K562 (cell line): ENCODE measurements at regions not wholly inside any gene's neighbourhood (a gene's known extent, or its start where the extent isn't known, plus 50 kb on each side); places are given as distances from the start of the nearest gene placed in this dataset.

Source experiments
- ATAC-seq: fragments of 200-7000 bp; cut with Tn5 transposase; 3 replicates; pipeline ENCODE4 v1.9.1; 2020; ENCODE audit warnings: moderate library complexity
- BruUV-seq: library from RNA; stranded (reverse); fragments of 400-500 nt; replicated peaks from 2 replicates; lab custom pipeline; 2021; lab: Mats Ljungman, UMichigan
- CTCF ChIA-PET: fragments of 300-600 bp; formaldehyde crosslinking; extraction: SDS; loops from one replicate; lab custom pipeline; 2021; ENCODE audit warnings: low intra/inter-chr PET ratio; lab: Yijun Ruan, JAX
- POLR2A ChIA-PET: fragments of 300-600, 350-650 bp; sonication (Branson Sonifier 250); formaldehyde crosslinking; extraction: SDS; loops from one replicate; lab custom pipeline; 2021; ENCODE audit warnings: antibody characterized with exemption, inconsistent platforms; lab: Yijun Ruan, JAX
- DNase-seq, 4 experiments: peaks; one replicate each; pipeline versions ENCODE4 v3.0.0 to v3.0.0-alpha.2; 2011 to 2018; ENCODE audit warnings: low spot score in 3 of 4, mixed read lengths in 3 of 4; ENCODE audit errors: extremely low read depth in 1 of 4
- FAIRE-seq: peaks from 2 replicates; lab custom pipeline; 2011; peaks lifted over from hg19 to GRCh38; lab: Jason Lieb, UNC
- H2AFZ ChIP-seq: 2 replicates; pipeline ENCODE4 v1.6.0; 2011; ENCODE audit warnings: low read depth, low read length, control low read depth, inconsistent platforms
- H3K27ac ChIP-seq: fragments of 200-600 bp; 3 replicates; pipeline ENCODE4 v1.8.0; 2011; ENCODE audit warnings: low read depth, mild to moderate bottlenecking, control low read depth, inconsistent platforms, low read length, moderate library complexity, mixed read lengths; ENCODE audit errors: extremely low read depth
- H3K27me3 ChIP-seq, 2 experiments: fragments of 300-600 bp in 1 of 2; 2 replicates in 1 of 2; 3 replicates in 1 of 2; pipeline versions ENCODE4 v1.6.0 to v1.8.0; 2011; ENCODE audit warnings: inconsistent platforms in 2 of 2, low read length in 2 of 2, mild to moderate bottlenecking in 1 of 2, mixed read lengths in 1 of 2, moderate library complexity in 1 of 2; ENCODE audit not compliant: control insufficient read depth in 2 of 2, insufficient read depth in 2 of 2
- H3K36me3 ChIP-seq: fragments of 300-600 bp; 3 replicates; pipeline ENCODE4 v1.8.0; 2011; ENCODE audit warnings: mild to moderate bottlenecking, low read length, inconsistent platforms; ENCODE audit not compliant: control insufficient read depth, insufficient read depth
- H3K4me1 ChIP-seq, 2 experiments: fragments of 200-600 bp in 1 of 2; replicated peaks in 1 of 2; 2 replicates in 1 of 2; 3 replicates in 1 of 2; pipeline versions ENCODE4 v1.5.1 to v1.8.0; 2011; ENCODE audit warnings: inconsistent platforms in 2 of 2, low read length in 2 of 2, mild to moderate bottlenecking in 1 of 2, mixed read lengths in 1 of 2, moderate library complexity in 1 of 2; ENCODE audit not compliant: control insufficient read depth in 2 of 2, insufficient read depth in 2 of 2
- H3K4me2 ChIP-seq: 2 replicates; pipeline ENCODE4 v1.6.1; 2011; ENCODE audit warnings: low read length, control low read depth, inconsistent platforms, mixed read lengths; ENCODE audit not compliant: insufficient read depth
- H3K4me3 ChIP-seq: fragments of 200-600 bp; sonication (generic), shearing (Covaris generic); 2 replicates; pipeline ENCODE4 v1.5.1; 2016; ENCODE audit warnings: control low read depth, inconsistent platforms
- H3K79me2 ChIP-seq: fragments of 200-600 bp; 3 replicates; pipeline ENCODE4 v1.8.0; 2011; ENCODE audit warnings: low read length, inconsistent platforms; ENCODE audit not compliant: control insufficient read depth, insufficient read depth
- H3K9ac ChIP-seq, 2 experiments: 2 replicates each; pipeline versions ENCODE4 v1.6.0 to v1.6.1; 2011; ENCODE audit warnings: low read depth in 2 of 2, low read length in 2 of 2, control low read depth in 1 of 2, inconsistent platforms in 1 of 2, mild to moderate bottlenecking in 1 of 2, mixed read lengths in 1 of 2; ENCODE audit not compliant: insufficient read depth in 1 of 2
- H3K9me1 ChIP-seq: one replicate; pipeline ENCODE4 v1.6.0; 2011; ENCODE audit warnings: inconsistent platforms, mild to moderate bottlenecking, low read length, moderate library complexity; ENCODE audit not compliant: control insufficient read depth, insufficient read depth
- H3K9me3 ChIP-seq: replicated peaks from 2 replicates; pipeline ENCODE4 v1.5.1; 2011; ENCODE audit warnings: low read depth, low read length, inconsistent platforms; ENCODE audit not compliant: control insufficient read depth, insufficient read depth
- H4K20me1 ChIP-seq: replicated peaks from 2 replicates; pipeline ENCODE4 v1.6.1; 2011; ENCODE audit warnings: low read length, inconsistent platforms, mixed read lengths; ENCODE audit not compliant: control insufficient read depth, insufficient read depth
- CBX2 ChIP-seq: fragments of 200-600 bp; sonication (generic); IDR thresholded peaks from one replicate; pipeline ENCODE4 v1.6.1; 2012; ENCODE audit warnings: mild to moderate bottlenecking, low read length, inconsistent platforms; ENCODE audit not compliant: insufficient read depth, poor library complexity, severe bottlenecking
- DEAF1 ChIP-seq: fragments of 450-650 bp; formaldehyde crosslinking; IDR thresholded peaks from 2 replicates; pipeline ENCODE4 v1.4.0; 2020; ENCODE audit warnings: mild to moderate bottlenecking, moderate library complexity
- HIVEP1 ChIP-seq: fragments of 250-450 bp; sonication (Bioruptor Pico); IDR thresholded peaks from 2 replicates; pipeline ENCODE4 v1.4.0; 2020; ENCODE audit warnings: mild to moderate bottlenecking
- HNRNPK ChIP-seq: fragments of 200-400 bp; formaldehyde crosslinking; IDR thresholded peaks from one replicate; pipeline ENCODE4 v1.6.1; 2018; ENCODE audit warnings: mild to moderate bottlenecking, low read depth, low read length; ENCODE audit not compliant: poor library complexity, severe bottlenecking
- MEF2A ChIP-seq: IDR thresholded peaks from 2 replicates; pipeline ENCODE4 v1.6.1; 2011; ENCODE audit warnings: low read depth, mild to moderate bottlenecking, low read length, moderate library complexity; ENCODE audit not compliant: control insufficient read depth
- NFIC ChIP-seq: fragments of 450-650 bp; IDR thresholded peaks from 2 replicates; pipeline ENCODE4 v1.6.1; 2017; ENCODE audit warnings: mild to moderate bottlenecking, inconsistent platforms
- RB1 ChIP-seq: fragments of 450-650 bp; IDR thresholded peaks from 2 replicates; pipeline ENCODE4 v1.6.1; 2017; ENCODE audit warnings: low read depth, mild to moderate bottlenecking
- SMARCA4 ChIP-seq: fragments of 450-650 bp; IDR thresholded peaks from 2 replicates; pipeline ENCODE4 v1.6.1; 2016
- TARDBP ChIP-seq: fragments of 450-650 bp; IDR thresholded peaks from 2 replicates; pipeline ENCODE4 v1.6.1; 2016
- ZFP91 ChIP-seq: sonication (generic); formaldehyde crosslinking; IDR thresholded peaks from 2 replicates; pipeline ENCODE4 v1.8.0; 2022; ENCODE audit warnings: mild to moderate bottlenecking, missing genetic modification reagents
- ZNF165 ChIP-seq: fragments of 250-450 bp; sonication (Bioruptor Pico); IDR thresholded peaks from 2 replicates; pipeline ENCODE4 v1.4.0; 2020; ENCODE audit warnings: borderline replicate concordance
- ZNF184 ChIP-seq: sonication (generic); formaldehyde crosslinking; IDR thresholded peaks from 2 replicates; pipeline ENCODE4 v1.5.0; 2020; ENCODE audit warnings: missing genetic modification reagents
- WGBS: fragments of 100-300 bp; shearing (Covaris generic); methylation state at CpG from one replicate; pipeline ENCODE4 v1.1.6; 2016; ENCODE audit warnings: low coverage, mixed read lengths; ENCODE audit not compliant: insufficient coverage; ENCODE audit errors: missing lambda C conversion rate; 5-methylcytosine and 5-hydroxymethylcytosine counted together
- in situ Hi-C: fragments of 300-500 bp; cut with MboI; formaldehyde crosslinking; loops from 4 replicates; pipeline ENCODE4 v1.15.0; 2018; ENCODE audit warnings: inconsistent platforms, mixed read lengths
- intact Hi-C: fragments of 100-400 bp; cut with micrococcal nuclease; formaldehyde crosslinking; loops from 2 replicates; pipeline ENCODE4 v1.14.2; 2022
- TF ChIP-seq, protein P1 (sequence below): fragments of 250-450 bp; sonication (Bioruptor Pico); IDR thresholded peaks from 2 replicates; pipeline ENCODE4 v1.5.0; 2021; ENCODE audit warnings: mild to moderate bottlenecking, moderate library complexity

- no peak overlapping the region for H3K4me2 ChIP-seq
- no TSS peak for BruUV-seq
- CTCF ChIA-PET = no interaction called here
These were observed 117.6 kb upstream of the TBL1XR1 start for GRCh38 chr3:177314897-177315296.

More at GRCh38 chr3:177314897-177315296, 117.6 kb upstream of the TBL1XR1 start:
- H3K9me3 ChIP-seq = peaks cover 8% of the 10 kb centered on the region; the same call in 1 of the 2 replicates
- in situ Hi-C loops (no loop called here), intact Hi-C loops (no loop called here)
- no peaks in the 10 kb centered on the region for H3K79me2 ChIP-seq
- no peak overlapping the region for H2AFZ ChIP-seq
- H3K4me1 ChIP-seq = no peaks in the 10 kb centered on the region
- no peak overlapping the region for H3K9ac ChIP-seq
- WGBS = 95% methylated on average over 3 of the region's 3 CpGs
- TF ChIP-seq, protein P1, sequence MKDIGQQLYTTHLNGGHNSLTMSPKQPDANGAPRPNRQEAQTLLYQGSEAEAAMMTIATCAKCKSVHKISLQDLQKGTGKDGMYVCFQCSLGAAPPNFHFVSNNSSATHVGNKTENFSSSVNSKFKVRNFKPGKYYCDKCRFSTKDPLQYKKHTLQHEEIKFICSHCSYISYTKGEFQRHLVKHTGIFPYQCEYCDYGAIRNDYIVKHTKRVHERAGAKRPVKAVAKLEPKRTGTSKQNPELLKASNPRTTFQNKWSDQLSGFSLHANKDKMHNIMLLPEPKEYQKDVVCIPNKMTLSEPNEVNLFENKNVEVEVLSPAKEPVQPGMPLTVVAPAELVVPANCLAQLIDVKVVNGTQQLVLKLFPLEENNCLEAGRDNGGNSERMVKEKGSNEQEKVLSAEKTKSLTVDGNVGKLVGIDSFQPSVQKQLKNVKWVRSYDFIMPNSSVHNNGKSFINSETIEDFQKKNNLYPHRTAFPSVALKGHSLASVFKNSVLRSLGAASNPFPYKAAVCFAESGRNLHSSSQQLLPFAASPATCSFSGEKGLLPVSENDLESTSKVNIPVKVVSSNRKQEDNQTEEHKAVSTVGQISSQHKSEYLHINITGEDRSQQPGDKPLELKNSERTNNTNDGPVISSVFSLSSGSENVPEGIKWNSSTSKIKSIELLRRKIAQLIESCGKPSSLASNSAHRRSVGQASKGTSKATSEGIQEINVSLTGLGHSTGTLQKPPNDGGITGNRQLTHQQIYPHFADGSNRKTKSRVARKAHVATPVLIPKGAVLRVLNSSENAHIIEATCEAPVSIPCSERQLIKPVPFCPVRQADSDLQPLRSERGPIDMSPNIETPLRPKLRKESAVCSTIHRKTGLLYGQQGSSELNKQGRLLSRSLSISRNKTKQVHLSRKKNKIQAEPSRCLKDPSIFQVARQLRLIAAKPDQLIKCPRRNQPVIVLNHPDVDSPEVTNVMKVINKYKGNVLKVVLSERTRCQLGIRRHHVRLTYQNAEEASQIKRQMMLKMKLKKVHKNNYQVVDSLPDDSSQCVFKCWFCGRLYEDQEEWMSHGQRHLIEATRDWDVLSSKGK (CRISPR knock-in tag) = no peak
- no peak for TF ChIP-seq TARDBP
- no peak for TF ChIP-seq HNRNPK
- no peak for TF ChIP-seq DEAF1 (CRISPR knock-in tag)
- TF ChIP-seq NFIC = no peak
- TF ChIP-seq ZNF165 (CRISPR knock-in tag) = no peak
- no peak for TF ChIP-seq SMARCA4
- no peak for TF ChIP-seq MEF2A
- no peak for TF ChIP-seq ZFP91
- no peak for TF ChIP-seq RB1
- TF ChIP-seq ZNF184 = no peak
- no peak for TF ChIP-seq HIVEP1 (CRISPR knock-in tag)
- TF ChIP-seq CBX2 = no peak
- no peaks in the 10 kb centered on the region for H3K9me1 ChIP-seq
- no peaks in the 10 kb centered on the region for H3K27me3 ChIP-seq
- no peaks in the 10 kb centered on the region for H3K36me3 ChIP-seq
- POLR2A ChIA-PET = interaction anchor here (0.9 kb wide), 1 partner anchor 11 kb away, joined by 3 read pairs; no protein-coding TSS in a partner anchor
- H4K20me1 ChIP-seq = no peaks in the 10 kb centered on the region
- no peak for DNase-seq
- H3K27ac ChIP-seq = no peak overlapping the region
- no peak for ATAC-seq
- no peak for FAIRE-seq
- no peak overlapping the region for H3K4me3 ChIP-seq
